ENCODE measurements at regions not wholly inside any gene's neighbourhood (a gene's known extent, or its start where the extent isn't known, plus 50 kb on each side); places are given as distances from the start of the nearest gene placed in this dataset.

DNA sequence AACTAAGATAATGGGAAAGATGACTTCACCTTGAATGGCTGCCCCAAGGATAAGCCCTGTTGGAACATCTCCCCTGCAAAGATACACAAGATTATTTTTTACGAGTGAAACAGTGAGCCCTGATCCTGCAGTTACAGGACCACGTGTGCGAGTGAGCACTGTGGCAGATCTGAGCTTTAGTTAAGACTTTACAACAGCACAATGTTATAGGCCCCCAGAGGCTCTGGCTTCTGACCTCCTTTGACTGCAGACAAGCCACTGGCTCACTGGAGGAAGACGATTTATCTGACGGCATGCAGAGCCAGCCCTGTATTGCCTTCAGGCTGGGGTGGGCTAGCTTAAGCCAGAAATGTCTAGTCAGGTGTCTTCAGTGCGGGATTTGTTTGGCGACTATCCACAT is 174.4 kb downstream of the ARRDC4 start:
- intact Hi-C loops (cut with DNase I; ENCODE audit: low total_unique reads): no loop called here
- DNase-seq (ENCODE audit: low spot score in 2 of 2): no peak
- Histone ChIP-seq H3K36me3 (no peaks in the 10 kb centered on the region), H3K27me3 (no peaks in the 10 kb centered on the region), H3K27ac (no peak overlapping the region), H3K4me1 (no peaks in the 10 kb centered on the region), H3K9me3 (no peaks in the 10 kb centered on the region), H3K4me3 (no peak overlapping the region)
- no peak for TF ChIP-seq POLR2A (IDR thresholded peaks at IDR 0.05)
- TF ChIP-seq POLR2AphosphoS5 (IDR thresholded peaks at IDR 0.05): no peak
- TF ChIP-seq, protein P1, sequence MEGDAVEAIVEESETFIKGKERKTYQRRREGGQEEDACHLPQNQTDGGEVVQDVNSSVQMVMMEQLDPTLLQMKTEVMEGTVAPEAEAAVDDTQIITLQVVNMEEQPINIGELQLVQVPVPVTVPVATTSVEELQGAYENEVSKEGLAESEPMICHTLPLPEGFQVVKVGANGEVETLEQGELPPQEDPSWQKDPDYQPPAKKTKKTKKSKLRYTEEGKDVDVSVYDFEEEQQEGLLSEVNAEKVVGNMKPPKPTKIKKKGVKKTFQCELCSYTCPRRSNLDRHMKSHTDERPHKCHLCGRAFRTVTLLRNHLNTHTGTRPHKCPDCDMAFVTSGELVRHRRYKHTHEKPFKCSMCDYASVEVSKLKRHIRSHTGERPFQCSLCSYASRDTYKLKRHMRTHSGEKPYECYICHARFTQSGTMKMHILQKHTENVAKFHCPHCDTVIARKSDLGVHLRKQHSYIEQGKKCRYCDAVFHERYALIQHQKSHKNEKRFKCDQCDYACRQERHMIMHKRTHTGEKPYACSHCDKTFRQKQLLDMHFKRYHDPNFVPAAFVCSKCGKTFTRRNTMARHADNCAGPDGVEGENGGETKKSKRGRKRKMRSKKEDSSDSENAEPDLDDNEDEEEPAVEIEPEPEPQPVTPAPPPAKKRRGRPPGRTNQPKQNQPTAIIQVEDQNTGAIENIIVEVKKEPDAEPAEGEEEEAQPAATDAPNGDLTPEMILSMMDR (IDR thresholded peaks at IDR 0.05): no peak

DNA sequence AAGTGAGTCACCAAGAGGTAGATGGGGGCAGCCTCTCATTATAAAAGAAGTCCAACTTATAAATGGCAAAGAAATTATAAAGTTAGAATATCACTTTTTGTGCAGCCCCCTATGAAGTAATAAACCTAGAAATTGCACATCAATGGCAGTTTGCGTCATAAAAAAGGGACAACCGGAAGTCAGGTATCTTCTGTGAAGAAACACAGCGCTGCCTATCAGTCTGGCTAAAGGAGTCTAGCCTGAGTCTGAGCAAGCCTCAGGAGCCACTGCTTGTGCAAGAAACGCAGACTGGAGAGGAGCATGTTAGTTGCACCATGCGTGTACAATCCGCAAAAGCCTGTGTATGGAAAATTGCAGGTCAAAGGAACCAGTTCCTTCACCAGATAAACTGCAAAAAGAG is 178.4 kb downstream of the ARRDC4 start:
- H3K4me1 ChIP-seq: no peaks in the 10 kb centered on the region
- H3K27ac ChIP-seq: no peak overlapping the region
- H3K27me3 ChIP-seq: no peaks in the 10 kb centered on the region
- no peak for DNase-seq (ENCODE audit: low spot score in 2 of 2)
- TF ChIP-seq POLR2AphosphoS5 (IDR thresholded peaks at IDR 0.05) (no peak), POLR2A (IDR thresholded peaks at IDR 0.05) (no peak)
- TF ChIP-seq, protein P1 (IDR thresholded peaks at IDR 0.05): no peak
- no peaks in the 10 kb centered on the region for H3K9me3 ChIP-seq
- no peak overlapping the region for H3K4me3 ChIP-seq
- no peaks in the 10 kb centered on the region for H3K36me3 ChIP-seq
- intact Hi-C loops (cut with DNase I; ENCODE audit: low total_unique reads): no loop called here

DNA sequence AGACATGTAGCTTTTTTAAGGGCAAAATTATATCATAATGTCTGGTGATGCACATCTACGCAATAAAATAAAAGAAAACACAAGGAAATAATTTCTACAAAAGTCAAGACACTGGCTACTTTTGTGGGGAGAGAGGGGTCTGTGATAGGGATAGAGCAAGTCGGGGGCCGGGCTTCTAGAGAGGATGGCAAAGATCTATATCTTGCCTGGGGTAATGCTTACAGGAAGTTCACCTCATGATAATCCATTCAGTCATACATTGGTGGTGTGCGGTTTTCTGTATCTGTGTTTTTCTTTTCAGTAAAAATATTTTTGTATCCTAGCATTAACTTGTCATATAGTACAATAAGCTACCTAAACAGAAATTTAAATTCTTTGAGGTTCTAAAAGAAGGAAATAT is 178.8 kb downstream of the ARRDC4 start:
- intact Hi-C loops (cut with DNase I; ENCODE audit: low total_unique reads): no loop called here
- H3K4me1 ChIP-seq: no peaks in the 10 kb centered on the region
- no peak overlapping the region for H3K4me3 ChIP-seq
- H3K27ac ChIP-seq: no peak overlapping the region
- DNase-seq (ENCODE audit: low spot score in 2 of 2): no peak
- TF ChIP-seq, protein P1 (IDR thresholded peaks at IDR 0.05): no peak
- TF ChIP-seq POLR2A (IDR thresholded peaks at IDR 0.05) (no peak), POLR2AphosphoS5 (IDR thresholded peaks at IDR 0.05) (no peak)
- H3K36me3 ChIP-seq: no peaks in the 10 kb centered on the region
- H3K27me3 ChIP-seq: no peaks in the 10 kb centered on the region
- no peaks in the 10 kb centered on the region for H3K9me3 ChIP-seq

DNA sequence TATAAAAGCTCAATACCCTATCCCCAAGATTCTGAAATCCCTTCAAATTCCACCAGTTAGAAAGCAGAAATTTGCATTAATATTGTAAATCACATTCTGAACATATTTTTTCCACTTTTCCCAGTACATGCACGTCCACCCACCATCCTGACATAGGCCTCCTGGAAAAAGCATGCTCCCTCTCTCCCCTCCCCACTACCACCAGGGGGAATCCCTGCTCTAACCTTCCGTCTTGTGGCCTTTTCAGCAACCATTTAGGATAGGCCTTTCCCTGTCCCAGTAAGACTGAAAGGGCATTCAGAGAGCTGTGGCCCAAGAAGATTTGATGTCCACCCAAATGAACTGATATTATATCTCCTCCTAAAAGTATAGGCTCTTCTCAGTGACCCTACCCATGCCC is 182.1 kb downstream of the ARRDC4 start:
- Histone ChIP-seq H3K4me3 (no peak overlapping the region), H3K9me3 (no peaks in the 10 kb centered on the region), H3K36me3 (no peaks in the 10 kb centered on the region), H3K27ac (no peak overlapping the region), H3K4me1 (no peaks in the 10 kb centered on the region), H3K27me3 (no peaks in the 10 kb centered on the region)
- TF ChIP-seq POLR2AphosphoS5 (IDR thresholded peaks at IDR 0.05) (no peak), POLR2A (IDR thresholded peaks at IDR 0.05) (no peak)
- TF ChIP-seq, protein P1 (IDR thresholded peaks at IDR 0.05): no peak
- intact Hi-C loops (cut with DNase I; ENCODE audit: low total_unique reads): no loop called here
- DNase-seq (ENCODE audit: low spot score in 2 of 2): no peak

DNA sequence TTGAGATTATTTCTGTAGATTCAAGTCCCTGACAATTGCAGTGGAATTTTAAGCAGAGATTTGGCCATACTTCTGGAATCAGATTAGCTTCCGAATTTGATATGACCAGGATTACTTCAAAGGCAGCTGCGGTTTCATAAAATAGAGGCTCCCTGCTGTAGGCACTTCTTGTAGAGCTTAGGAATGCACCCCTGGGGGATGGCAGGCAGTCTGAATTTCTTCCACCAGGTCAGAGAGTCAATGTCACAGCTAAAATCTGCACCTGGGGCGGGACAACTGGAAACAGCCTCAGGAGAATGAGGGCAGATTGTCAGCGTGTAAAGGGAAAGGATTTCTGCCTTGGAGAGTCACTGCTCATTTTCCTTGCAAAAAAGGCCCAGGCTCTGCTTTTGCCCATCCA is 182.6 kb downstream of the ARRDC4 start:
- Histone ChIP-seq H3K27ac (no peak overlapping the region), H3K27me3 (no peaks in the 10 kb centered on the region), H3K4me3 (no peak overlapping the region), H3K9me3 (no peaks in the 10 kb centered on the region), H3K36me3 (no peaks in the 10 kb centered on the region), H3K4me1 (no peaks in the 10 kb centered on the region)
- TF ChIP-seq POLR2AphosphoS5 (IDR thresholded peaks at IDR 0.05) (no peak), POLR2A (IDR thresholded peaks at IDR 0.05) (no peak)
- TF ChIP-seq, protein P1 (IDR thresholded peaks at IDR 0.05): no peak
- DNase-seq (ENCODE audit: low spot score in 2 of 2): no peak
- intact Hi-C loops (cut with DNase I; ENCODE audit: low total_unique reads): no loop called here
